Sigmoid colon (tissue), 6 donors: ENCODE measurements at regions not wholly inside any gene's neighbourhood (a gene's known extent, or its start where the extent isn't known, plus 50 kb on each side); places are given as distances from the start of the nearest gene placed in this dataset.

Source experiments
- DNase-seq: peaks from one replicate; pipeline ENCODE4 v3.0.0-alpha.2; 2019
- H3K27ac ChIP-seq, 4 donors: fragments of 200-600 bp; sonication (generic); one replicate each; pipeline ENCODE4 v1.5.1; 2016 to 2019; ENCODE audit warnings: mild to moderate bottlenecking in 1 of 4
- H3K27me3 ChIP-seq, 3 donors: fragments of 200-600 bp; sonication (generic); one replicate each; pipeline ENCODE4 v1.5.1; 2019; ENCODE audit warnings: mild to moderate bottlenecking in 1 of 3
- H3K36me3 ChIP-seq, 4 donors: fragments of 200-600 bp; sonication (generic); one replicate each; pipeline ENCODE4 v1.5.1; 2016 to 2019
- H3K4me1 ChIP-seq, 4 donors: fragments of 200-600 bp; sonication (generic); one replicate each; pipeline ENCODE4 v1.5.1; 2017 to 2019
- H3K4me3 ChIP-seq, 4 donors: fragments of 200-600 bp; sonication (generic); one replicate each; pipeline ENCODE4 v1.5.1; 2017 to 2019; ENCODE audit warnings: mild to moderate bottlenecking in 2 of 4, moderate library complexity in 1 of 4
- H3K9me3 ChIP-seq, 4 donors: fragments of 200-600 bp in 3 of 4; sonication (generic) in 3 of 4; one replicate each; pipeline versions ENCODE4 v1.5.1 to v1.6.1; 2013 to 2019
- CTCF ChIP-seq, 4 experiments: fragments of 450-650 bp in 3 of 4; fragments of 200-600 bp in 1 of 4; IDR thresholded peaks; one replicate each; pipeline ENCODE4 v1.5.1; 2016 to 2019; ENCODE audit warnings: antibody characterized with exemption in 4 of 4, mild to moderate bottlenecking in 3 of 4, moderate library complexity in 2 of 4
- EP300 ChIP-seq, 4 donors: sonication (generic); formaldehyde crosslinking; IDR thresholded peaks; one replicate each; pipeline ENCODE4 v1.6.1; 2017; ENCODE audit warnings: antibody characterized with exemption in 4 of 4
- POLR2A ChIP-seq, 2 donors: fragments of 450-650 bp; IDR thresholded peaks; one replicate each; pipeline ENCODE4 v1.6.1; 2016; ENCODE audit warnings: antibody characterized with exemption in 2 of 2, mild to moderate bottlenecking in 2 of 2, moderate library complexity in 2 of 2
- POLR2AphosphoS5 ChIP-seq, 4 donors: sonication (generic); formaldehyde crosslinking; IDR thresholded peaks; one replicate each; pipeline ENCODE4 v1.6.1; 2017; ENCODE audit warnings: antibody characterized with exemption in 4 of 4
- WGBS, 2 donors: extraction: QIAGEN DNeasy Blood & Tissue Kit; methylation state at CpG; one replicate each; pipeline ENCODE4 v1.1.7; 2013; 5-methylcytosine and 5-hydroxymethylcytosine counted together
- intact Hi-C: fragments of 100-400 bp; cut with DNase I; formaldehyde crosslinking; loops from one replicate; pipeline ENCODE4 v1.15.1; 2023
- donor health status: healthy with polysubstance abuse.
- donor health status: healthy.

- DNase-seq: no peak
- TF ChIP-seq POLR2AphosphoS5 (IDR thresholded peaks at IDR 0.05) (no peak), CTCF (IDR thresholded peaks at IDR 0.05) (no peak), EP300 (IDR thresholded peaks at IDR 0.05) (no peak), POLR2A (IDR thresholded peaks at IDR 0.05) (no peak)
- Histone ChIP-seq H3K4me3 (no peak overlapping the region), H3K27ac (peak overlapping the region in 3 of 4 donors; percentile 54 to 70 (median 56)), H3K36me3 (no peaks in the 10 kb centered on the region), H3K9me3 (no peaks in the 10 kb centered on the region), H3K4me1 (peaks cover 0 to 22% (median 21%) of the 10 kb centered on the region in 4 donors), H3K27me3 (no peaks in the 10 kb centered on the region)
- intact Hi-C loops: no loop called here
- 75 to 79% methylated on average over 7 of the region's 7 CpGs for WGBS, 2 donors
Measured at GRCh38 chr16:85435700-85436099, 177.4 kb upstream of the GSE1 start.

DNA sequence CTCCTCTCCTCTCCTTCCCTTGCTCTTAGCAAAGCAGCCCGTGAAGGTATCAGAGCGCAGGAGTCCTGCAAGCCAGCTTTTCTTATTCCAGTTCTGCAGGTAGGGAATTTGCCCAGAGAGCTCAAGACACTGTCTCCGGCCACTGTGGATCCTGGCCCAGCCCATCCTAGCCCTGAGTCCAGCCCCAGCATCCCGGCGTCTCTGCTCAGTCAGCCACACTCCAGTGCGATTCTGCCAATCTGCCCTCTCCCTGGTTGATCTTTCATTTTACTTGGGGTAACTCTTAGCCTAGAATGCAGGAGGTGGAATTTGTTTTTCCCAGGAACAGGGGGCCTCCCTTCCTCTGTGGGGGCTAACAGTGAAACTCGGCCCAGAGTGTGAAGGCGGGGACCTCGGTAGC, 176.9 kb upstream of the GSE1 start:
- intact Hi-C loops: no loop called here
- TF ChIP-seq POLR2A (IDR thresholded peaks at IDR 0.05) (no peak), CTCF (IDR thresholded peaks at IDR 0.05) (no peak), EP300 (IDR thresholded peaks at IDR 0.05) (no peak), POLR2AphosphoS5 (IDR thresholded peaks at IDR 0.05) (no peak)
- Histone ChIP-seq H3K36me3 (no peaks in the 10 kb centered on the region), H3K4me3 (peak overlapping the region in 1 of 4 donors; percentile 7), H3K27me3 (no peaks in the 10 kb centered on the region), H3K27ac (peak overlapping the region; percentile 54 to 70 (median 60)), H3K9me3 (no peaks in the 10 kb centered on the region), H3K4me1 (peaks cover 0 to 22% (median 21%) of the 10 kb centered on the region in 4 donors)
- WGBS, 2 donors: 24 to 65% methylated on average over 9 of the region's 9 CpGs
- DNase-seq: no peak

- no peak for TF ChIP-seq CTCF (IDR thresholded peaks at IDR 0.05)
- TF ChIP-seq EP300 (IDR thresholded peaks at IDR 0.05): no peak
- no peak for TF ChIP-seq POLR2AphosphoS5 (IDR thresholded peaks at IDR 0.05)
- TF ChIP-seq POLR2A (IDR thresholded peaks at IDR 0.05): no peak
- Histone ChIP-seq H3K4me1 (peaks cover 0 to 22% (median 21%) of the 10 kb centered on the region in 4 donors), H3K27ac (peak overlapping the region; percentile 54 to 70 (median 60)), H3K27me3 (no peaks in the 10 kb centered on the region), H3K4me3 (peak overlapping the region in 1 of 4 donors; percentile 7), H3K36me3 (no peaks in the 10 kb centered on the region), H3K9me3 (no peaks in the 10 kb centered on the region)
- DNase-seq: no peak
- intact Hi-C loops: no loop called here
- 8 to 50% methylated on average over 35 of the region's 35 CpGs for WGBS, 2 donors
Measured at GRCh38 chr16:85436636-85437165, 176.4 kb upstream of the GSE1 start.

GRCh38 chr16:85437166-85438052, 175.7 kb upstream of the GSE1 start:
- peak; percentile 80 for DNase-seq
- TF ChIP-seq CTCF (IDR thresholded peaks at IDR 0.05) (no peak), POLR2AphosphoS5 (IDR thresholded peaks at IDR 0.05) (peak in 1 of 4 donors; percentile 14)
- no peaks in the 10 kb centered on the region for H3K36me3 ChIP-seq
- H3K27me3 ChIP-seq: no peaks in the 10 kb centered on the region
- no peak overlapping the region for H3K4me3 ChIP-seq
- peak overlapping the region; percentile 54 to 70 (median 60) for H3K27ac ChIP-seq
- intact Hi-C loops: no loop called here
- 11 to 49% methylated on average over 25 of the region's 25 CpGs for whole genome bisulfite sequencing, 2 donors
- no peaks in the 10 kb centered on the region for H3K9me3 ChIP-seq
- peaks cover 0 to 22% (median 21%) of the 10 kb centered on the region in 4 donors for H3K4me1 ChIP-seq
